ENCODE measurements at regions not wholly inside any gene's neighbourhood (a gene's known extent, or its start where the extent isn't known, plus 50 kb on each side); places are given as distances from the start of the nearest gene placed in this dataset.

GRCh38 chrX:80354966-80355465 is 65.2 kb upstream of the TENT5D start:
- no peak for TF ChIP-seq ARNTL (CRISPR knock-in tag; IDR thresholded peaks at IDR 0.05; ENCODE audit: borderline replicate concordance, low read depth)
- no peak for TF ChIP-seq PATZ1 (CRISPR knock-in tag; IDR thresholded peaks at IDR 0.05; ENCODE audit: borderline replicate concordance)
- no peak for TF ChIP-seq ZC3H10 (CRISPR knock-in tag; IDR thresholded peaks at IDR 0.05)
- no peak for TF ChIP-seq ESRRG (CRISPR knock-in tag; IDR thresholded peaks at IDR 0.05)
- TF ChIP-seq ZNF70 (CRISPR knock-in tag; IDR thresholded peaks at IDR 0.05) = no peak
- TF ChIP-seq CSDC2 (CRISPR knock-in tag; IDR thresholded peaks at IDR 0.05) = no peak
- no peak for TF ChIP-seq RARB (CRISPR knock-in tag; IDR thresholded peaks at IDR 0.05)
- TF ChIP-seq SNAI2 (CRISPR knock-in tag; IDR thresholded peaks at IDR 0.05) = no peak
- no peak for TF ChIP-seq ZFP30 (CRISPR knock-in tag; IDR thresholded peaks at IDR 0.05)
- TF ChIP-seq ISL1 (CRISPR knock-in tag; IDR thresholded peaks at IDR 0.05) = no peak
- TF ChIP-seq PPARA (CRISPR knock-in tag; IDR thresholded peaks at IDR 0.05; ENCODE audit: borderline replicate concordance) = no peak
- no peak for ATAC-seq
